ENCODE measurements at regions not wholly inside any gene's neighbourhood (a gene's known extent, or its start where the extent isn't known, plus 50 kb on each side); places are given as distances from the start of the nearest gene placed in this dataset.

GRCh38 chr15:62889734-62890505 is 152.6 kb upstream of the TPM1 start:
- Histone ChIP-seq H3K4me3 (ENCODE audit: low read depth, low read length) (no peak overlapping the region), H3K27ac (no peak overlapping the region), H3K36me3 (ENCODE audit: control insufficient read depth, insufficient read depth, low read length) (no peaks in the 10 kb centered on the region)

DNA sequence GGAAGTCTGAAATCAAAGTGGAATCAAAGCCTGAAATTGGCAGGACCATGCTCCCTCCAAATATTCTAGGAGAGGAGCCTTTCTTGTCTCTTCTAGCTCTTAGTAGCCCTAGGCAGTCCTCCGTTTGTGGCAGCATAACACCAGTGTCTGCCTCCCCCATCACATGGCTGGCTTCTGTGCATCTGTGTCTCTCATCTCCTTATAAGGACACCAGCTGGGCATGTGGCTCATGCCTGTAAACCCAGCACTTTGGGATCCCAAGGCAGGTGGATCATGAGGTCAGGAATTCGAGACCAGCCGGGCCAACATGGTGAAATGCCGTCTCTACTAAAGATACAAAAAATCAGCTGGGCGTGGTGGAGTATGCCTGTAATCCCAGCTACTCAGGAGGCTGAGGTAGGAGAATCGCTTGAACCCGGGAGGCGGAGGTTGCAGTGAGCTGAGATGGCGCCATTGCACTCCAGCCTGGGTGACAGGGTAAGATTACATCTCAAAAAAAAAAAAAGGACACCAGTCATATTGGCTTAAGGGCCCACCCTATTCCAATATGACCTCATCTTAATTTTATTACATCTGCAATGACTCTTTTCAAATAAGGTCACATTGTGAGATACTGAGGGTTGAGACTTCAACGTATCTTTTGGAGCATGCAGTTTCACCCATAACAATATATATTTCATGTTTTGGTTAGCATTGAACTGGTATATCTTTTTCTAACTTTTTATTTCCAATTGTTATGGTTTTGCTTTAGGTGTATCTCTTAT is 148.0 kb upstream of the TPM1 start:
- H3K4me1 ChIP-seq = peaks cover 4% of the 10 kb centered on the region
- no peak overlapping the region for H3K9ac ChIP-seq
- H3K9me3 ChIP-seq (ENCODE audit: control insufficient read depth, low read length) = no peaks in the 10 kb centered on the region
- no peak overlapping the region for H3K4me2 ChIP-seq (ENCODE audit: low read length)
- H3K27ac ChIP-seq = no peak overlapping the region
- H3K79me2 ChIP-seq = no peaks in the 10 kb centered on the region
- TF ChIP-seq, protein P1, sequence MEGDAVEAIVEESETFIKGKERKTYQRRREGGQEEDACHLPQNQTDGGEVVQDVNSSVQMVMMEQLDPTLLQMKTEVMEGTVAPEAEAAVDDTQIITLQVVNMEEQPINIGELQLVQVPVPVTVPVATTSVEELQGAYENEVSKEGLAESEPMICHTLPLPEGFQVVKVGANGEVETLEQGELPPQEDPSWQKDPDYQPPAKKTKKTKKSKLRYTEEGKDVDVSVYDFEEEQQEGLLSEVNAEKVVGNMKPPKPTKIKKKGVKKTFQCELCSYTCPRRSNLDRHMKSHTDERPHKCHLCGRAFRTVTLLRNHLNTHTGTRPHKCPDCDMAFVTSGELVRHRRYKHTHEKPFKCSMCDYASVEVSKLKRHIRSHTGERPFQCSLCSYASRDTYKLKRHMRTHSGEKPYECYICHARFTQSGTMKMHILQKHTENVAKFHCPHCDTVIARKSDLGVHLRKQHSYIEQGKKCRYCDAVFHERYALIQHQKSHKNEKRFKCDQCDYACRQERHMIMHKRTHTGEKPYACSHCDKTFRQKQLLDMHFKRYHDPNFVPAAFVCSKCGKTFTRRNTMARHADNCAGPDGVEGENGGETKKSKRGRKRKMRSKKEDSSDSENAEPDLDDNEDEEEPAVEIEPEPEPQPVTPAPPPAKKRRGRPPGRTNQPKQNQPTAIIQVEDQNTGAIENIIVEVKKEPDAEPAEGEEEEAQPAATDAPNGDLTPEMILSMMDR (IDR thresholded peaks at IDR 0.05) = no peak
- H3K4me3 ChIP-seq (ENCODE audit: low read depth, low read length) = no peak overlapping the region
- no peaks in the 10 kb centered on the region for H3K36me3 ChIP-seq (ENCODE audit: control insufficient read depth, insufficient read depth, low read length)
- no peak overlapping the region for H2AFZ ChIP-seq
- H3K27me3 ChIP-seq (ENCODE audit: control insufficient read depth, insufficient read depth, low read length) = no peaks in the 10 kb centered on the region

More at GRCh38 chr15:62889734-62890505, 152.6 kb upstream of the TPM1 start:
- H3K4me2 ChIP-seq (ENCODE audit: low read length) = no peak overlapping the region
- TF ChIP-seq, protein P1 (IDR thresholded peaks at IDR 0.05) = no peak
- no peaks in the 10 kb centered on the region for H3K9me3 ChIP-seq (ENCODE audit: control insufficient read depth, low read length)
- no peaks in the 10 kb centered on the region for H3K79me2 ChIP-seq
- H3K27me3 ChIP-seq (ENCODE audit: control insufficient read depth, insufficient read depth, low read length) = no peaks in the 10 kb centered on the region
- H3K4me1 ChIP-seq = no peaks in the 10 kb centered on the region
- no peak overlapping the region for H2AFZ ChIP-seq
- no peak overlapping the region for H3K9ac ChIP-seq

DNA sequence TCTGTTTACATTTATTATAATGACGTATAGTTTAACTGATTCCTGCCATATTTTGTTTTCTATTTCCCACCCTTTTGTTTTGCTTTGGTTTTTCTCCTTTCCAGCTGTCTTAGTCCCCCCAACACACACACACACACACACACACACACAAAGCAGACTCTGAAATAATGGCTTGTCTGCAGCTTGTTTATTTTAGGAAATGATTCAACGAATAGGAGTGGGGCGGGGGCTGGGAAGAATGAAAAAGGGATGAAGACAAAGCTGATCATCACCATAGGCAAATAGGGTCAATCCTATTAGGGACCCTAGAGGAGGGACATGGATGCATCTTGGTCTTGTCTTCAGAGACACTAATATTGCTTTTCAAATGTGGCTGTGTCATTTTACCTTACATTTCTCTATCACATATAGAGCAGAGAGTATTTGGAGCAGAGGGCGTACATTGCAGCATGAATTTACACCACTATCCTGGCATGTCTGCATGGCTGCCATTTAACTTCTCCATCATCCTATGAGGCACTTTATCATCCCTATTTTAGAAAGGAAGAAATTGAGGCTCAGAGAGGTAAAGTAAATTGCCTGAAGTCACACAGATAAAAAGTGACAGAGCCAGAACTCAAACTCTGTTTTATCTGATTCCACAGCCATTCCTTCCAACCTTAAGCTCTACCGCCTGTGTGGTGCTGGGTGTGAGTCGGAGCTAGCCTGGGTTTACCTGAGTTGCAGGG is 147.2 kb upstream of the TPM1 start:
- no peaks in the 10 kb centered on the region for H3K27me3 ChIP-seq (ENCODE audit: control insufficient read depth, insufficient read depth, low read length)
- H3K4me1 ChIP-seq = peaks cover 4% of the 10 kb centered on the region
- H2AFZ ChIP-seq = no peak overlapping the region
- H3K36me3 ChIP-seq (ENCODE audit: control insufficient read depth, insufficient read depth, low read length) = no peaks in the 10 kb centered on the region
- no peaks in the 10 kb centered on the region for H3K79me2 ChIP-seq
- no peak overlapping the region for H3K4me3 ChIP-seq (ENCODE audit: low read depth, low read length)
- no peak overlapping the region for H3K4me2 ChIP-seq (ENCODE audit: low read length)
- no peak overlapping the region for H3K9ac ChIP-seq
- no peak overlapping the region for H3K27ac ChIP-seq
- TF ChIP-seq, protein P1 (IDR thresholded peaks at IDR 0.05) = no peak
- H3K9me3 ChIP-seq (ENCODE audit: control insufficient read depth, low read length) = no peaks in the 10 kb centered on the region

GRCh38 chr15:62895905-62896316 is 146.6 kb upstream of the TPM1 start:
- Histone ChIP-seq H3K27ac (no peak overlapping the region), H3K9ac (no peak overlapping the region), H3K4me2 (ENCODE audit: low read length) (no peak overlapping the region), H3K4me3 (ENCODE audit: low read depth, low read length) (no peak overlapping the region), H3K79me2 (no peaks in the 10 kb centered on the region), H3K36me3 (ENCODE audit: control insufficient read depth, insufficient read depth, low read length) (no peaks in the 10 kb centered on the region), H3K27me3 (ENCODE audit: control insufficient read depth, insufficient read depth, low read length) (no peaks in the 10 kb centered on the region), H3K9me3 (ENCODE audit: control insufficient read depth, low read length) (no peaks in the 10 kb centered on the region), H2AFZ (no peak overlapping the region), H3K4me1 (peaks cover 4% of the 10 kb centered on the region)
- TF ChIP-seq, protein P1 (IDR thresholded peaks at IDR 0.05) = no peak
